HepG2 (cell line): ENCODE measurements at regions not wholly inside any gene's neighbourhood (a gene's known extent, or its start where the extent isn't known, plus 50 kb on each side); places are given as distances from the start of the nearest gene placed in this dataset.

Experiments
- FOSL2 ChIP-seq: sonication (generic); formaldehyde crosslinking; IDR thresholded peaks from 2 replicates; pipeline ENCODE4 v1.4.0; 2020; ENCODE audit warnings: missing genetic modification reagents
- GRHL1 ChIP-seq: sonication (generic); formaldehyde crosslinking; conservative IDR thresholded peaks from 2 replicates; pipeline ENCODE4 v1.8.0; 2022; ENCODE audit warnings: missing genetic modification reagents
- HDAC6 ChIP-seq: fragments of 200-600 bp; sonication (generic); IDR thresholded peaks from 2 replicates; pipeline ENCODE4 v1.7.0; 2017; ENCODE audit warnings: mild to moderate bottlenecking, antibody characterized with exemption, low read length, low read depth
- JUN ChIP-seq: sonication (generic); formaldehyde crosslinking; IDR thresholded peaks from 2 replicates; pipeline ENCODE4 v1.4.0; 2020; ENCODE audit warnings: mild to moderate bottlenecking, missing genetic modification reagents
- POGK ChIP-seq: sonication (generic); formaldehyde crosslinking; conservative IDR thresholded peaks from 2 replicates; pipeline ENCODE4 v1.8.0; 2022; ENCODE audit warnings: mild to moderate bottlenecking, moderate library complexity, missing genetic modification reagents
- REL ChIP-seq: sonication (generic); formaldehyde crosslinking; conservative IDR thresholded peaks from 2 replicates; pipeline ENCODE4 v1.8.0; 2022; ENCODE audit warnings: mild to moderate bottlenecking, missing genetic modification reagents, moderate library complexity
- STAG1 ChIP-seq: sonication (generic); formaldehyde crosslinking; IDR thresholded peaks from 2 replicates; pipeline ENCODE4 v1.4.0; 2020; ENCODE audit warnings: missing genetic modification reagents
- TCF7 ChIP-seq: sonication (generic); IDR thresholded peaks from 2 replicates; pipeline ENCODE4 v1.6.1; 2016; ENCODE audit warnings: antibody characterized with exemption, low read depth
- ZBTB2 ChIP-seq: sonication (generic); formaldehyde crosslinking; IDR thresholded peaks from 2 replicates; pipeline ENCODE4 v1.8.0; 2022; ENCODE audit warnings: low read depth, missing genetic modification reagents
- TF ChIP-seq, protein P1 (sequence below): IDR thresholded peaks from 2 replicates; pipeline ENCODE4 v1.4.0; 2020; ENCODE audit warnings: mild to moderate bottlenecking, missing genetic modification reagents
- TF ChIP-seq, protein P2 (sequence below): sonication (generic); formaldehyde crosslinking; IDR thresholded peaks from 2 replicates; pipeline ENCODE4 v1.4.0; 2020; ENCODE audit warnings: mild to moderate bottlenecking, missing genetic modification reagents
- TF ChIP-seq, protein P3 (sequence below): sonication (generic); formaldehyde crosslinking; conservative IDR thresholded peaks from 2 replicates; pipeline ENCODE4 v1.4.0; 2020; ENCODE audit warnings: mild to moderate bottlenecking, missing genetic modification reagents, moderate library complexity

- TF ChIP-seq STAG1, result no peak
- no peak for TF ChIP-seq FOSL2 (CRISPR knock-in tag)
- TF ChIP-seq JUN (CRISPR knock-in tag), result no peak
- TF ChIP-seq HDAC6, result no peak
- TF ChIP-seq, protein P1, sequence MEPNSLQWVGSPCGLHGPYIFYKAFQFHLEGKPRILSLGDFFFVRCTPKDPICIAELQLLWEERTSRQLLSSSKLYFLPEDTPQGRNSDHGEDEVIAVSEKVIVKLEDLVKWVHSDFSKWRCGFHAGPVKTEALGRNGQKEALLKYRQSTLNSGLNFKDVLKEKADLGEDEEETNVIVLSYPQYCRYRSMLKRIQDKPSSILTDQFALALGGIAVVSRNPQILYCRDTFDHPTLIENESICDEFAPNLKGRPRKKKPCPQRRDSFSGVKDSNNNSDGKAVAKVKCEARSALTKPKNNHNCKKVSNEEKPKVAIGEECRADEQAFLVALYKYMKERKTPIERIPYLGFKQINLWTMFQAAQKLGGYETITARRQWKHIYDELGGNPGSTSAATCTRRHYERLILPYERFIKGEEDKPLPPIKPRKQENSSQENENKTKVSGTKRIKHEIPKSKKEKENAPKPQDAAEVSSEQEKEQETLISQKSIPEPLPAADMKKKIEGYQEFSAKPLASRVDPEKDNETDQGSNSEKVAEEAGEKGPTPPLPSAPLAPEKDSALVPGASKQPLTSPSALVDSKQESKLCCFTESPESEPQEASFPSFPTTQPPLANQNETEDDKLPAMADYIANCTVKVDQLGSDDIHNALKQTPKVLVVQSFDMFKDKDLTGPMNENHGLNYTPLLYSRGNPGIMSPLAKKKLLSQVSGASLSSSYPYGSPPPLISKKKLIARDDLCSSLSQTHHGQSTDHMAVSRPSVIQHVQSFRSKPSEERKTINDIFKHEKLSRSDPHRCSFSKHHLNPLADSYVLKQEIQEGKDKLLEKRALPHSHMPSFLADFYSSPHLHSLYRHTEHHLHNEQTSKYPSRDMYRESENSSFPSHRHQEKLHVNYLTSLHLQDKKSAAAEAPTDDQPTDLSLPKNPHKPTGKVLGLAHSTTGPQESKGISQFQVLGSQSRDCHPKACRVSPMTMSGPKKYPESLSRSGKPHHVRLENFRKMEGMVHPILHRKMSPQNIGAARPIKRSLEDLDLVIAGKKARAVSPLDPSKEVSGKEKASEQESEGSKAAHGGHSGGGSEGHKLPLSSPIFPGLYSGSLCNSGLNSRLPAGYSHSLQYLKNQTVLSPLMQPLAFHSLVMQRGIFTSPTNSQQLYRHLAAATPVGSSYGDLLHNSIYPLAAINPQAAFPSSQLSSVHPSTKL (CRISPR knock-in tag), result peak; percentile 35; the same call in 1 of the 2 replicates
- no peak for TF ChIP-seq POGK (CRISPR knock-in tag)
- no peak for TF ChIP-seq ZBTB2 (CRISPR knock-in tag)
- no peak for TF ChIP-seq REL
- TF ChIP-seq, protein P2, sequence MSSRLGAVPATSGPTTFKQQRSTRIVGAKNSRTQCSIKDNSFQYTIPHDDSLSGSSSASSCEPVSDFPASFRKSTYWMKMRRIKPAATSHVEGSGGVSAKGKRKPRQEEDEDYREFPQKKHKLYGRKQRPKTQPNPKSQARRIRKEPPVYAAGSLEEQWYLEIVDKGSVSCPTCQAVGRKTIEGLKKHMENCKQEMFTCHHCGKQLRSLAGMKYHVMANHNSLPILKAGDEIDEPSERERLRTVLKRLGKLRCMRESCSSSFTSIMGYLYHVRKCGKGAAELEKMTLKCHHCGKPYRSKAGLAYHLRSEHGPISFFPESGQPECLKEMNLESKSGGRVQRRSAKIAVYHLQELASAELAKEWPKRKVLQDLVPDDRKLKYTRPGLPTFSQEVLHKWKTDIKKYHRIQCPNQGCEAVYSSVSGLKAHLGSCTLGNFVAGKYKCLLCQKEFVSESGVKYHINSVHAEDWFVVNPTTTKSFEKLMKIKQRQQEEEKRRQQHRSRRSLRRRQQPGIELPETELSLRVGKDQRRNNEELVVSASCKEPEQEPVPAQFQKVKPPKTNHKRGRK, result no peak
- TF ChIP-seq, protein P3, sequence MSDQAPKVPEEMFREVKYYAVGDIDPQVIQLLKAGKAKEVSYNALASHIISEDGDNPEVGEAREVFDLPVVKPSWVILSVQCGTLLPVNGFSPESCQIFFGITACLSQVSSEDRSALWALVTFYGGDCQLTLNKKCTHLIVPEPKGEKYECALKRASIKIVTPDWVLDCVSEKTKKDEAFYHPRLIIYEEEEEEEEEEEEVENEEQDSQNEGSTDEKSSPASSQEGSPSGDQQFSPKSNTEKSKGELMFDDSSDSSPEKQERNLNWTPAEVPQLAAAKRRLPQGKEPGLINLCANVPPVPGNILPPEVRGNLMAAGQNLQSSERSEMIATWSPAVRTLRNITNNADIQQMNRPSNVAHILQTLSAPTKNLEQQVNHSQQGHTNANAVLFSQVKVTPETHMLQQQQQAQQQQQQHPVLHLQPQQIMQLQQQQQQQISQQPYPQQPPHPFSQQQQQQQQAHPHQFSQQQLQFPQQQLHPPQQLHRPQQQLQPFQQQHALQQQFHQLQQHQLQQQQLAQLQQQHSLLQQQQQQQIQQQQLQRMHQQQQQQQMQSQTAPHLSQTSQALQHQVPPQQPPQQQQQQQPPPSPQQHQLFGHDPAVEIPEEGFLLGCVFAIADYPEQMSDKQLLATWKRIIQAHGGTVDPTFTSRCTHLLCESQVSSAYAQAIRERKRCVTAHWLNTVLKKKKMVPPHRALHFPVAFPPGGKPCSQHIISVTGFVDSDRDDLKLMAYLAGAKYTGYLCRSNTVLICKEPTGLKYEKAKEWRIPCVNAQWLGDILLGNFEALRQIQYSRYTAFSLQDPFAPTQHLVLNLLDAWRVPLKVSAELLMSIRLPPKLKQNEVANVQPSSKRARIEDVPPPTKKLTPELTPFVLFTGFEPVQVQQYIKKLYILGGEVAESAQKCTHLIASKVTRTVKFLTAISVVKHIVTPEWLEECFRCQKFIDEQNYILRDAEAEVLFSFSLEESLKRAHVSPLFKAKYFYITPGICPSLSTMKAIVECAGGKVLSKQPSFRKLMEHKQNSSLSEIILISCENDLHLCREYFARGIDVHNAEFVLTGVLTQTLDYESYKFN (CRISPR knock-in tag), result 0 out of 2 replicates have a peak, but pooled peaks have one; percentile 29
- no peak for TF ChIP-seq GRHL1 (CRISPR knock-in tag)
- TF ChIP-seq TCF7, result peak; percentile 86
Measured at GRCh38 chr1:178625695-178626094, 99.3 kb upstream of the RALGPS2 start (continued).
